ENCODE measurements at regions not wholly inside any gene's neighbourhood (a gene's known extent, or its start where the extent isn't known, plus 50 kb on each side); places are given as distances from the start of the nearest gene placed in this dataset.

GRCh38 chr5:1959231-1959630, 76.5 kb upstream of the IRX4 start:
- no peak for TF ChIP-seq CTCF (IDR thresholded peaks at IDR 0.05)
- TF ChIP-seq POLR2A (IDR thresholded peaks at IDR 0.05): no peak
